Panc1 (cell line): ENCODE measurements at regions not wholly inside any gene's neighbourhood (a gene's known extent, or its start where the extent isn't known, plus 50 kb on each side); places are given as distances from the start of the nearest gene placed in this dataset.

Experiments
- ATAC-seq: fragments of 200-7000 bp; cut with Tn5 transposase; 2 replicates; pipeline ENCODE4 v1.9.1; 2020; ENCODE audit warnings: mild to moderate bottlenecking, moderate library complexity
- BruUV-seq: library from RNA; stranded (reverse); fragments of 400-500 nt; replicated peaks from 2 replicates; lab custom pipeline; 2021; lab: Mats Ljungman, UMichigan
- CTCF ChIA-PET: fragments of 300-600 bp; sonication (Branson Sonifier 250); formaldehyde crosslinking; loops from one replicate; lab custom pipeline; 2022; ENCODE audit warnings: antibody characterized with exemption; lab: Charles Lee
- POLR2A ChIA-PET: fragments of 300-600 bp; sonication (Branson Sonifier 250); formaldehyde crosslinking; loops from one replicate; lab custom pipeline; 2022; ENCODE audit warnings: antibody characterized with exemption; lab: Charles Lee
- DNase-seq: peaks from one replicate; pipeline ENCODE4 v3.0.0-alpha.2; 2010; ENCODE audit warnings: low read depth, low spot score
- H3K27ac ChIP-seq: 2 replicates; pipeline ENCODE4 v1.5.1; 2011; ENCODE audit warnings: mild to moderate bottlenecking, low read length, inconsistent platforms
- H3K27me3 ChIP-seq: fragments of 200-500 bp; sonication (Bioruptor generic); 2 replicates; pipeline ENCODE4 v1.6.0; 2014; ENCODE audit warnings: low read length, inconsistent platforms; ENCODE audit not compliant: control insufficient read depth, insufficient read depth
- H3K36me3 ChIP-seq: fragments of 200-500 bp; sonication (Bioruptor generic); 2 replicates; pipeline ENCODE4 v1.5.1; 2014; ENCODE audit warnings: inconsistent platforms, mild to moderate bottlenecking, low read length, moderate library complexity; ENCODE audit not compliant: control insufficient read depth, insufficient read depth
- H3K4me1 ChIP-seq: 2 replicates; pipeline ENCODE4 v1.5.1; 2011; ENCODE audit warnings: inconsistent platforms, mild to moderate bottlenecking, low read length, moderate library complexity; ENCODE audit not compliant: control insufficient read depth, insufficient read depth
- H3K4me3 ChIP-seq, 2 experiments: 2 replicates each; pipeline ENCODE4 v1.5.1; 2011 to 2012; ENCODE audit warnings: low read depth in 2 of 2, low read length in 2 of 2, mild to moderate bottlenecking in 2 of 2, inconsistent platforms in 1 of 2, moderate library complexity in 1 of 2
- H3K9me3 ChIP-seq: fragments of 200-500 bp; sonication (Bioruptor generic); 2 replicates; pipeline ENCODE4 v1.5.1; 2014; ENCODE audit warnings: low read depth, mild to moderate bottlenecking, inconsistent platforms, low read length, moderate library complexity; ENCODE audit not compliant: control insufficient read depth, insufficient read depth
- POLR2AphosphoS5 ChIP-seq: IDR thresholded peaks from 2 replicates; pipeline ENCODE4 v1.6.1; 2012; ENCODE audit warnings: mild to moderate bottlenecking, low read depth, low read length, moderate library complexity
- SIN3A ChIP-seq: IDR thresholded peaks from 2 replicates; pipeline ENCODE4 v1.6.1; 2012; ENCODE audit warnings: low read depth, mild to moderate bottlenecking, low read length, moderate library complexity, borderline replicate concordance; ENCODE audit not compliant: insufficient read depth
- TCF7L2 ChIP-seq: IDR thresholded peaks from 2 replicates; pipeline ENCODE4 v1.6.1; 2011; ENCODE audit warnings: mild to moderate bottlenecking, low read depth, low read length, inconsistent platforms
- in situ Hi-C: cut with HindIII; loops from 2 replicates; pipeline ENCODE4 v1.10.0; 2016; ENCODE audit warnings: low sequenced_read_pairs, low pct_unique_long_range_greater_than_20kb
- intact Hi-C: fragments of 100-400 bp; cut with micrococcal nuclease; formaldehyde crosslinking; loops from one replicate; pipeline ENCODE4 v1.10.0; 2022; ENCODE audit not compliant: unreplicated experiment
- TF ChIP-seq, protein P1 (sequence below), 2 experiments: IDR thresholded peaks; 2 replicates each; pipeline ENCODE4 v1.6.1; 2011 to 2012; ENCODE audit warnings: low read depth in 2 of 2, control low read depth in 1 of 2, low read length in 1 of 2, mild to moderate bottlenecking in 1 of 2, moderate library complexity in 1 of 2; ENCODE audit not compliant: insufficient read depth in 1 of 2
- TF ChIP-seq, protein P2 (sequence below): fragments of 450-650 bp; IDR thresholded peaks from 2 replicates; pipeline ENCODE4 v1.5.1; 2017; ENCODE audit warnings: mild to moderate bottlenecking

DNA sequence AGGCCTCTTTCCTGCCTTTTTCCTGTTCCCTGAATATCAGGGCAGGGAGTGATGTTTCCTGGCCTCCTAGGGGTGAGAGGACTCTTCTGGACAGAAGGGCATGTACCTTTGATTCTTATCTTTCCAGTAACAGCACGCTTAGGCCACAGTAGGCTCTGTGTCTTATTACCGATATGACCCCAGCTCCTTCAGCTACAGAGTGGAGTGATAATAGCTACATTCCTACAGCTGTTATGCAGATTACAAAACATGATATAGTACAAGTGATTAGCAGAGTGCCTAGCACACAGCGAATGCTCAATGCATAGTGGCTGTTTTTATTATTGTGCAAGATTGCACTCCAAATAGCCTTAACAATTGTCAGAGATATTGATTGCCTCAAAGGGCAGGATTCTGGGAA, 574.2 kb downstream of the CCSER2 start:
- H3K4me1 ChIP-seq = no peaks in the 10 kb centered on the region
- TF ChIP-seq, protein P1, sequence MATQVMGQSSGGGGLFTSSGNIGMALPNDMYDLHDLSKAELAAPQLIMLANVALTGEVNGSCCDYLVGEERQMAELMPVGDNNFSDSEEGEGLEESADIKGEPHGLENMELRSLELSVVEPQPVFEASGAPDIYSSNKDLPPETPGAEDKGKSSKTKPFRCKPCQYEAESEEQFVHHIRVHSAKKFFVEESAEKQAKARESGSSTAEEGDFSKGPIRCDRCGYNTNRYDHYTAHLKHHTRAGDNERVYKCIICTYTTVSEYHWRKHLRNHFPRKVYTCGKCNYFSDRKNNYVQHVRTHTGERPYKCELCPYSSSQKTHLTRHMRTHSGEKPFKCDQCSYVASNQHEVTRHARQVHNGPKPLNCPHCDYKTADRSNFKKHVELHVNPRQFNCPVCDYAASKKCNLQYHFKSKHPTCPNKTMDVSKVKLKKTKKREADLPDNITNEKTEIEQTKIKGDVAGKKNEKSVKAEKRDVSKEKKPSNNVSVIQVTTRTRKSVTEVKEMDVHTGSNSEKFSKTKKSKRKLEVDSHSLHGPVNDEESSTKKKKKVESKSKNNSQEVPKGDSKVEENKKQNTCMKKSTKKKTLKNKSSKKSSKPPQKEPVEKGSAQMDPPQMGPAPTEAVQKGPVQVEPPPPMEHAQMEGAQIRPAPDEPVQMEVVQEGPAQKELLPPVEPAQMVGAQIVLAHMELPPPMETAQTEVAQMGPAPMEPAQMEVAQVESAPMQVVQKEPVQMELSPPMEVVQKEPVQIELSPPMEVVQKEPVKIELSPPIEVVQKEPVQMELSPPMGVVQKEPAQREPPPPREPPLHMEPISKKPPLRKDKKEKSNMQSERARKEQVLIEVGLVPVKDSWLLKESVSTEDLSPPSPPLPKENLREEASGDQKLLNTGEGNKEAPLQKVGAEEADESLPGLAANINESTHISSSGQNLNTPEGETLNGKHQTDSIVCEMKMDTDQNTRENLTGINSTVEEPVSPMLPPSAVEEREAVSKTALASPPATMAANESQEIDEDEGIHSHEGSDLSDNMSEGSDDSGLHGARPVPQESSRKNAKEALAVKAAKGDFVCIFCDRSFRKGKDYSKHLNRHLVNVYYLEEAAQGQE (IDR thresholded peaks at IDR 0.05; ENCODE audit: insufficient read depth in 1 of 2, low read depth in 2 of 2, low read length in 1 of 2) = no peak
- TF ChIP-seq SIN3A (no peak), POLR2AphosphoS5 (no peak)
- DNase-seq (no peak), ATAC-seq (no peak)
- intact Hi-C loops = no loop called here
- CTCF ChIA-PET = no interaction called here
- POLR2A ChIA-PET = no interaction called here
- no peak overlapping the region for H3K27ac ChIP-seq
- no peaks in the 10 kb centered on the region for H3K36me3 ChIP-seq
- H3K9me3 ChIP-seq = no peaks in the 10 kb centered on the region
- in situ Hi-C loops = no loop called here
- BruUV-seq = no TSS peak
- no peak overlapping the region for H3K4me3 ChIP-seq
- no peaks in the 10 kb centered on the region for H3K27me3 ChIP-seq

DNA sequence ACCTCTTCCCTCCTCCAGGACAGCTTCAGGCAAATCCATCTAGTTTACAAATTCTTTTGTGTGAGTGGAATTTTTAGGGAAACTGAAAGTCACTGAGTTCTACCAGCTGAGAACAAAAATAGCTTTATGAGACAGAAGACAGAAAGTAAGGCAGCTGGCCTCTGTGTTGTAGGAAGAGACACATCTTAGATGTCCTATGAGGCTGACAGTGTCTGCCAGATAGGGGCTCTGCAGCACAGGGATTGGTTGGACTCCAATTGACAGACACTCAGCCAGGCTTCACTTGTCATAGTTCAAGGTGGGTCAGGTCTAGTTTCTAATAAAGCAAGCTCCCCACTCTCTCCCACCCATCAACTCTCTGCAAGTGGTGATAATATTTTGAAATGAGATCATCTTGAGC, 574.9 kb downstream of the CCSER2 start:
- in situ Hi-C loops = no loop called here
- BruUV-seq = no TSS peak
- ChIA-PET CTCF (no interaction called here), POLR2A (no interaction called here)
- intact Hi-C loops = no loop called here
- Histone ChIP-seq H3K4me3 (no peak overlapping the region), H3K4me1 (no peaks in the 10 kb centered on the region), H3K27me3 (no peaks in the 10 kb centered on the region), H3K9me3 (no peaks in the 10 kb centered on the region), H3K36me3 (no peaks in the 10 kb centered on the region), H3K27ac (no peak overlapping the region)
- TF ChIP-seq TCF7L2 (no peak), POLR2AphosphoS5 (no peak), SIN3A (no peak)
- TF ChIP-seq, protein P2, sequence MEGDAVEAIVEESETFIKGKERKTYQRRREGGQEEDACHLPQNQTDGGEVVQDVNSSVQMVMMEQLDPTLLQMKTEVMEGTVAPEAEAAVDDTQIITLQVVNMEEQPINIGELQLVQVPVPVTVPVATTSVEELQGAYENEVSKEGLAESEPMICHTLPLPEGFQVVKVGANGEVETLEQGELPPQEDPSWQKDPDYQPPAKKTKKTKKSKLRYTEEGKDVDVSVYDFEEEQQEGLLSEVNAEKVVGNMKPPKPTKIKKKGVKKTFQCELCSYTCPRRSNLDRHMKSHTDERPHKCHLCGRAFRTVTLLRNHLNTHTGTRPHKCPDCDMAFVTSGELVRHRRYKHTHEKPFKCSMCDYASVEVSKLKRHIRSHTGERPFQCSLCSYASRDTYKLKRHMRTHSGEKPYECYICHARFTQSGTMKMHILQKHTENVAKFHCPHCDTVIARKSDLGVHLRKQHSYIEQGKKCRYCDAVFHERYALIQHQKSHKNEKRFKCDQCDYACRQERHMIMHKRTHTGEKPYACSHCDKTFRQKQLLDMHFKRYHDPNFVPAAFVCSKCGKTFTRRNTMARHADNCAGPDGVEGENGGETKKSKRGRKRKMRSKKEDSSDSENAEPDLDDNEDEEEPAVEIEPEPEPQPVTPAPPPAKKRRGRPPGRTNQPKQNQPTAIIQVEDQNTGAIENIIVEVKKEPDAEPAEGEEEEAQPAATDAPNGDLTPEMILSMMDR = no peak
- TF ChIP-seq, protein P1 (IDR thresholded peaks at IDR 0.05; ENCODE audit: insufficient read depth in 1 of 2, low read depth in 2 of 2, low read length in 1 of 2) = no peak
- no peak for ATAC-seq
- no peak for DNase-seq
